PC-9 (cell line): ENCODE measurements at regions not wholly inside any gene's neighbourhood (a gene's known extent, or its start where the extent isn't known, plus 50 kb on each side); places are given as distances from the start of the nearest gene placed in this dataset.

Experiments
- BruUV-seq: library from RNA; stranded (reverse); fragments of 400-500 nt; replicated peaks from 2 replicates; lab custom pipeline; 2021; lab: Mats Ljungman, UMichigan
- CTCF ChIA-PET: fragments of 300-600 bp; sonication (Branson Sonifier 250); formaldehyde crosslinking; loops from one replicate; lab custom pipeline; 2022; ENCODE audit warnings: antibody characterized with exemption; lab: Charles Lee
- POLR2A ChIA-PET: fragments of 300-600 bp; sonication (Branson Sonifier 250); formaldehyde crosslinking; loops from one replicate; lab custom pipeline; 2022; ENCODE audit warnings: antibody characterized with exemption; ENCODE audit not compliant: unreplicated experiment; lab: Charles Lee
- DNase-seq, 2 experiments: peaks; one replicate each; pipeline versions ENCODE4 v3.0.0 to v3.0.0-alpha.2; 2015 to 2022; ENCODE audit warnings: mixed read lengths in 1 of 2
- H2AFZ ChIP-seq: fragments of 200-600 bp; sonication (generic); 2 replicates; pipeline ENCODE4 v1.8.1; 2017; ENCODE audit warnings: antibody characterized with exemption
- H3F3A ChIP-seq: fragments of 200-600 bp; sonication (generic); 2 replicates; pipeline ENCODE4 v1.8.1; 2017; ENCODE audit warnings: antibody characterized with exemption, mild to moderate bottlenecking, low read depth; ENCODE audit not compliant: insufficient read depth
- H3K27ac ChIP-seq: fragments of 200-600 bp; sonication (generic); 2 replicates; pipeline ENCODE4 v1.6.1; 2016; ENCODE audit warnings: mixed run types
- H3K27me3 ChIP-seq: fragments of 200-600 bp; sonication (generic); 2 replicates; pipeline ENCODE4 v1.6.1; 2016; ENCODE audit warnings: low read depth, mixed run types; ENCODE audit not compliant: insufficient read depth
- H3K36me3 ChIP-seq: fragments of 200-600 bp; sonication (generic); 2 replicates; pipeline ENCODE4 v1.6.1; 2016; ENCODE audit warnings: low read depth, mixed run types
- H3K4me1 ChIP-seq: fragments of 200-600 bp; sonication (generic); replicated peaks from 2 replicates; pipeline ENCODE4 v1.6.1; 2016; ENCODE audit warnings: mixed run types; ENCODE audit not compliant: insufficient read depth
- H3K4me2 ChIP-seq: fragments of 200-600 bp; sonication (generic); 2 replicates; pipeline ENCODE4 v1.6.1; 2017; ENCODE audit warnings: mixed run types
- H3K4me3 ChIP-seq: fragments of 200-600 bp; sonication (generic); 2 replicates; pipeline ENCODE4 v1.6.1; 2016; ENCODE audit warnings: mixed run types
- H3K79me2 ChIP-seq: fragments of 200-600 bp; sonication (generic); 2 replicates; pipeline ENCODE4 v1.6.1; 2017; ENCODE audit warnings: low read depth, mixed run types
- H3K9me2 ChIP-seq: fragments of 200-600 bp; sonication (generic); 2 replicates; pipeline ENCODE4 v1.8.1; 2017; ENCODE audit warnings: mild to moderate bottlenecking; ENCODE audit not compliant: insufficient read depth
- H3K9me3 ChIP-seq: fragments of 200-600 bp; sonication (generic); 2 replicates; pipeline ENCODE4 v1.8.1; 2016; ENCODE audit warnings: low read depth; ENCODE audit not compliant: insufficient read depth
- H4K20me1 ChIP-seq: fragments of 200-600 bp; sonication (generic); 2 replicates; pipeline ENCODE4 v1.8.1; 2017; ENCODE audit not compliant: insufficient read depth
- CTCF ChIP-seq: fragments of 200-600 bp; sonication (generic); conservative IDR thresholded peaks from 2 replicates; pipeline ENCODE4 v1.6.1; 2017; ENCODE audit warnings: mixed run types, antibody characterized with exemption, mild to moderate bottlenecking, moderate library complexity
- EZH2 ChIP-seq: fragments of 200-600 bp; sonication (generic); IDR thresholded peaks from 2 replicates; pipeline ENCODE4 v1.8.0; 2017; ENCODE audit warnings: antibody characterized with exemption, low read depth
- intact Hi-C: fragments of 100-400 bp; cut with micrococcal nuclease; formaldehyde crosslinking; loops from one replicate; pipeline ENCODE4 v1.10.0; 2022; ENCODE audit not compliant: unreplicated experiment

GRCh38 chr10:106179430-106179829 lies 985.1 kb downstream of the SORCS1 start:
- DNase-seq: no peak
- Histone ChIP-seq H3K4me1 (no peaks in the 10 kb centered on the region), H3K9me3 (no peaks in the 10 kb centered on the region), H3K79me2 (no peaks in the 10 kb centered on the region), H2AFZ (no peak overlapping the region), H3K27me3 (no peaks in the 10 kb centered on the region), H3K36me3 (no peaks in the 10 kb centered on the region), H3K9me2 (no peaks in the 10 kb centered on the region), H3K27ac (no peak overlapping the region), H3F3A (no peaks in the 10 kb centered on the region), H3K4me3 (no peak overlapping the region), H3K4me2 (no peak overlapping the region), H4K20me1 (no peaks in the 10 kb centered on the region)
- ChIA-PET CTCF (no interaction called here), POLR2A (no interaction called here)
- intact Hi-C loops: loop anchor here (10.0 kb wide), 1 partner anchor 1115 kb away; no protein-coding TSS in a partner anchor
- no peak for TF ChIP-seq CTCF
- no peak for TF ChIP-seq EZH2
- no TSS peak for BruUV-seq

- CTCF ChIA-PET: no interaction called here
- intact Hi-C loops: loop anchor here (2.0 to 10.0 kb wide), 2 partner anchors 221 to 1111 kb away; no protein-coding TSS in a partner anchor
- Histone ChIP-seq H3F3A (no peaks in the 10 kb centered on the region), H3K9me3 (no peaks in the 10 kb centered on the region), H3K27me3 (no peaks in the 10 kb centered on the region), H3K36me3 (no peaks in the 10 kb centered on the region), H2AFZ (no peak overlapping the region), H3K27ac (no peak overlapping the region), H3K4me1 (no peaks in the 10 kb centered on the region), H4K20me1 (no peaks in the 10 kb centered on the region), H3K9me2 (no peaks in the 10 kb centered on the region), H3K79me2 (no peaks in the 10 kb centered on the region), H3K4me3 (no peak overlapping the region), H3K4me2 (no peak overlapping the region)
- POLR2A ChIA-PET: no interaction called here
- peak; percentile 62 for TF ChIP-seq CTCF
- no peak for TF ChIP-seq EZH2
- BruUV-seq: no TSS peak
- DNase-seq: no peak
Observed at GRCh38 chr10:106175760-106176377, 988.6 kb downstream of the SORCS1 start.

- Histone ChIP-seq H3K36me3 (no peaks in the 10 kb centered on the region), H3K4me2 (no peak overlapping the region), H3F3A (no peaks in the 10 kb centered on the region), H3K27ac (no peak overlapping the region), H3K4me3 (no peak overlapping the region), H3K9me2 (no peaks in the 10 kb centered on the region), H3K9me3 (no peaks in the 10 kb centered on the region), H3K79me2 (no peaks in the 10 kb centered on the region), H4K20me1 (no peaks in the 10 kb centered on the region), H3K4me1 (no peaks in the 10 kb centered on the region), H3K27me3 (no peaks in the 10 kb centered on the region), H2AFZ (no peak overlapping the region)
- POLR2A ChIA-PET: no interaction called here
- BruUV-seq: no TSS peak
- no peak for TF ChIP-seq EZH2
- TF ChIP-seq CTCF: no peak
- no peak for DNase-seq
- CTCF ChIA-PET: no interaction called here
- intact Hi-C loops: loop anchor here (10.0 kb wide), 1 partner anchor 1109 kb away; no protein-coding TSS in a partner anchor
Observed at GRCh38 chr10:106173838-106174237, 990.7 kb downstream of the SORCS1 start.
